Endothelial cell of umbilical vein (primary cell): ENCODE measurements at regions not wholly inside any gene's neighbourhood (a gene's known extent, or its start where the extent isn't known, plus 50 kb on each side); places are given as distances from the start of the nearest gene placed in this dataset.

ENCODE experiments used
- BruUV-seq: library from RNA; stranded (reverse); fragments of 400-500 nt; replicated peaks from 2 replicates; lab custom pipeline; 2021; lab: Mats Ljungman, UMichigan
- CTCF ChIA-PET: fragments of 300-600, 350-600 bp; sonication (Branson Sonifier 250); formaldehyde crosslinking; loops from one replicate; lab custom pipeline; 2021; ENCODE audit warnings: antibody characterized with exemption, inconsistent platforms; lab: Charles Lee
- POLR2A ChIA-PET: fragments of 300-600, 350-600 bp; sonication (Branson Sonifier 250); formaldehyde crosslinking; loops from one replicate; lab custom pipeline; 2021; ENCODE audit warnings: antibody characterized with exemption, inconsistent platforms; lab: Charles Lee
- DNase-seq: peaks from one replicate; pipeline ENCODE4 v3.0.0-alpha.2; 2011; ENCODE audit warnings: low read depth, low spot score
- FAIRE-seq: peaks from 2 replicates; lab custom pipeline; 2011; peaks lifted over from hg19 to GRCh38; lab: Jason Lieb, UNC
- H2AFZ ChIP-seq: 2 replicates; pipeline ENCODE4 v1.6.0; 2012; ENCODE audit warnings: low read depth, low read length, control low read depth, inconsistent platforms
- H3K27ac ChIP-seq: 2 replicates; pipeline ENCODE4 v1.5.1; 2011; ENCODE audit warnings: low read depth, mild to moderate bottlenecking, control low read depth, low read length, moderate library complexity; ENCODE audit not compliant: insufficient read depth
- H3K27me3 ChIP-seq, 2 experiments: 2 replicates each; pipeline versions ENCODE4 v1.6.0 to v1.6.1; 2011; ENCODE audit warnings: low read length in 2 of 2, mixed read lengths in 1 of 2; ENCODE audit not compliant: control insufficient read depth in 2 of 2, insufficient read depth in 2 of 2
- H3K36me3 ChIP-seq, 2 experiments: 2 replicates in 1 of 2; 3 replicates in 1 of 2; pipeline ENCODE4 v1.5.1; 2011; ENCODE audit warnings: low read length in 2 of 2, mild to moderate bottlenecking in 1 of 2, moderate library complexity in 1 of 2; ENCODE audit not compliant: control insufficient read depth in 2 of 2, insufficient read depth in 2 of 2; ENCODE audit errors: extremely low read depth in 1 of 2
- H3K4me1 ChIP-seq: 3 replicates; pipeline ENCODE4 v1.5.1; 2011; ENCODE audit warnings: mild to moderate bottlenecking, low read length; ENCODE audit not compliant: control insufficient read depth, insufficient read depth; ENCODE audit errors: extremely low read depth
- H3K4me2 ChIP-seq: 2 replicates; pipeline ENCODE4 v1.6.1; 2011; ENCODE audit warnings: low read length, control low read depth, mixed read lengths; ENCODE audit not compliant: insufficient read depth
- H3K4me3 ChIP-seq, 3 experiments: fragments of 200-600 bp in 1 of 3; sonication (generic), shearing (Covaris generic) in 1 of 3; replicated peaks in 1 of 3; 2 replicates each; pipeline ENCODE4 v1.5.1; 2011 to 2016; ENCODE audit warnings: control low read depth in 3 of 3, low read length in 3 of 3, mild to moderate bottlenecking in 2 of 3, inconsistent platforms in 1 of 3, low read depth in 1 of 3, moderate library complexity in 1 of 3; ENCODE audit not compliant: insufficient read depth in 1 of 3
- H3K79me2 ChIP-seq: 2 replicates; pipeline ENCODE4 v1.6.0; 2012; ENCODE audit warnings: low read length, inconsistent platforms; ENCODE audit not compliant: control insufficient read depth, insufficient read depth
- H3K9ac ChIP-seq: replicated peaks from 2 replicates; pipeline ENCODE3; 2011; ENCODE audit warnings: low read length, control low read depth; ENCODE audit not compliant: insufficient read depth; ENCODE audit errors: extremely low read depth
- H3K9me1 ChIP-seq: replicated peaks from 3 replicates; pipeline ENCODE4 v1.6.0; 2011; ENCODE audit warnings: mild to moderate bottlenecking, low read length; ENCODE audit not compliant: control insufficient read depth, insufficient read depth; ENCODE audit errors: extremely low read depth
- H3K9me3 ChIP-seq: replicated peaks from 2 replicates; pipeline ENCODE4 v1.5.1; 2012; ENCODE audit warnings: low read length, inconsistent platforms; ENCODE audit not compliant: control insufficient read depth, insufficient read depth
- H4K20me1 ChIP-seq: replicated peaks from 2 replicates; pipeline ENCODE3; 2011; ENCODE audit warnings: mild to moderate bottlenecking, low read length; ENCODE audit not compliant: control insufficient read depth, insufficient read depth; ENCODE audit errors: extremely low read depth
- EZH2 ChIP-seq: IDR thresholded peaks from 2 replicates; pipeline ENCODE4 v1.6.1; 2012; ENCODE audit warnings: borderline replicate concordance, low read depth, mild to moderate bottlenecking, moderate library complexity, low read length, inconsistent platforms; ENCODE audit not compliant: severe bottlenecking
- FOS ChIP-seq: IDR thresholded peaks from 2 replicates; pipeline ENCODE4 v1.6.1; 2011; ENCODE audit warnings: mild to moderate bottlenecking, low read length, moderate library complexity, borderline replicate concordance; ENCODE audit not compliant: insufficient read depth
- GATA2 ChIP-seq: IDR thresholded peaks from 2 replicates; pipeline ENCODE4 v1.7.0; 2011; ENCODE audit warnings: low read depth, mild to moderate bottlenecking, moderate library complexity, mixed read lengths, low read length; ENCODE audit not compliant: insufficient read length, insufficient read depth
- JUN ChIP-seq: IDR thresholded peaks from 2 replicates; pipeline ENCODE4 v1.6.1; 2011; ENCODE audit warnings: borderline replicate concordance, low read depth; ENCODE audit not compliant: insufficient read length, insufficient read depth
- MYC ChIP-seq: IDR thresholded peaks from one replicate; pipeline ENCODE4 v1.6.1; 2011; ENCODE audit warnings: mild to moderate bottlenecking, low read depth, low read length
- POLR2A ChIP-seq: IDR thresholded peaks from 2 replicates; pipeline ENCODE4 v1.6.1; 2012; ENCODE audit warnings: low read depth, mild to moderate bottlenecking, control low read depth, low read length
- POLR2AphosphoS5 ChIP-seq: IDR thresholded peaks from 2 replicates; pipeline ENCODE4 v1.6.1; 2012; ENCODE audit warnings: low read depth, mild to moderate bottlenecking, control low read depth, low read length, moderate library complexity; ENCODE audit not compliant: insufficient read depth
- dilution Hi-C: fragments of 300-500 bp; cut with MboI; formaldehyde crosslinking; loops from one replicate; pipeline ENCODE4 v1.15.0; 2019; ENCODE audit warnings: low sequenced_read_pairs; ENCODE audit not compliant: extremely low pct_ligation_motif_present
- intact Hi-C: fragments of 100-400 bp; cut with micrococcal nuclease; formaldehyde crosslinking; loops from one replicate; pipeline ENCODE4 v1.10.0; 2022
- TF ChIP-seq, protein P1 (sequence below): IDR thresholded peaks from 2 replicates; pipeline ENCODE4 v1.6.1; 2011; ENCODE audit not compliant: insufficient read depth, insufficient read length
- TF ChIP-seq, protein P2 (sequence below), 2 donors: IDR thresholded peaks; 1 replicate in 1 of 2; 2 replicates in 1 of 2; pipeline ENCODE4 v1.5.1; 2011; ENCODE audit warnings: low read length in 2 of 2, mild to moderate bottlenecking in 2 of 2, moderate library complexity in 2 of 2, control low read depth in 1 of 2, inconsistent platforms in 1 of 2, low read depth in 1 of 2; ENCODE audit not compliant: insufficient read depth in 1 of 2; ENCODE audit errors: extremely low read depth in 1 of 2

DNA sequence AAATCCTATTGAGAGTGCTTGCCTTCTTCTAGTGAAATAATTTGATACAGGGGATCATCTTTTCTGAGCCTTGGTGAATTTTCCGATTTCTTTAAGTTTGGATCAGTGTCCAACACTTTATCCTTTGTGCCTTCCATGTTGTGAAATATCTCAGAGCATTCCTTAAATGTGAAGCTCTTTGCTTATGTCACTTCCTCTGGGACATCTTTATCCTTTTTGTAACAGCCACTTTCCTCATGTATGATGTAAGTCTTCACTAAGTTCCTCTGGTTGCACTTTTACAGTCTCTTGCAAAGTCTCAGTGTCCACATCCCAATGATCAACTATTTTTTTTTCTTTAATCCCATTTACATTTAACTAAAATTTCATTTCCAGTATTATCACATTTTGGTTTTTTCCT lies 254.2 kb downstream of the EN1 start:
- FAIRE-seq (no peak), DNase-seq (no peak)
- BruUV-seq: no TSS peak
- Histone ChIP-seq H4K20me1 (no peaks in the 10 kb centered on the region), H3K4me3 (no peak overlapping the region), H2AFZ (no peak overlapping the region), H3K9me3 (no peaks in the 10 kb centered on the region), H3K36me3 (no peaks in the 10 kb centered on the region), H3K4me2 (no peak overlapping the region), H3K9ac (no peak overlapping the region), H3K27ac (no peak overlapping the region), H3K4me1 (no peaks in the 10 kb centered on the region), H3K27me3 (no peaks in the 10 kb centered on the region), H3K79me2 (no peaks in the 10 kb centered on the region), H3K9me1 (no peaks in the 10 kb centered on the region)
- dilution Hi-C loops (no loop called here), intact Hi-C loops (no loop called here)
- TF ChIP-seq POLR2AphosphoS5: no peak
- TF ChIP-seq, protein P1, sequence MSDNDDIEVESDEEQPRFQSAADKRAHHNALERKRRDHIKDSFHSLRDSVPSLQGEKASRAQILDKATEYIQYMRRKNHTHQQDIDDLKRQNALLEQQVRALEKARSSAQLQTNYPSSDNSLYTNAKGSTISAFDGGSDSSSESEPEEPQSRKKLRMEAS: no peak
- TF ChIP-seq MYC: no peak
- no peak for TF ChIP-seq GATA2
- TF ChIP-seq, protein P2, sequence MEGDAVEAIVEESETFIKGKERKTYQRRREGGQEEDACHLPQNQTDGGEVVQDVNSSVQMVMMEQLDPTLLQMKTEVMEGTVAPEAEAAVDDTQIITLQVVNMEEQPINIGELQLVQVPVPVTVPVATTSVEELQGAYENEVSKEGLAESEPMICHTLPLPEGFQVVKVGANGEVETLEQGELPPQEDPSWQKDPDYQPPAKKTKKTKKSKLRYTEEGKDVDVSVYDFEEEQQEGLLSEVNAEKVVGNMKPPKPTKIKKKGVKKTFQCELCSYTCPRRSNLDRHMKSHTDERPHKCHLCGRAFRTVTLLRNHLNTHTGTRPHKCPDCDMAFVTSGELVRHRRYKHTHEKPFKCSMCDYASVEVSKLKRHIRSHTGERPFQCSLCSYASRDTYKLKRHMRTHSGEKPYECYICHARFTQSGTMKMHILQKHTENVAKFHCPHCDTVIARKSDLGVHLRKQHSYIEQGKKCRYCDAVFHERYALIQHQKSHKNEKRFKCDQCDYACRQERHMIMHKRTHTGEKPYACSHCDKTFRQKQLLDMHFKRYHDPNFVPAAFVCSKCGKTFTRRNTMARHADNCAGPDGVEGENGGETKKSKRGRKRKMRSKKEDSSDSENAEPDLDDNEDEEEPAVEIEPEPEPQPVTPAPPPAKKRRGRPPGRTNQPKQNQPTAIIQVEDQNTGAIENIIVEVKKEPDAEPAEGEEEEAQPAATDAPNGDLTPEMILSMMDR (IDR thresholded peaks at IDR 0.05; ENCODE audit: extremely low read depth in 1 of 2, insufficient read depth in 1 of 2, low read depth in 1 of 2, low read length in 2 of 2): no peak
- no peak for TF ChIP-seq FOS
- no peak for TF ChIP-seq POLR2A
- no peak for TF ChIP-seq JUN
- no peak for TF ChIP-seq EZH2
- POLR2A ChIA-PET: no interaction called here
- CTCF ChIA-PET: no interaction called here
